Posterior cingulate gyrus (tissue), 11 donors: ENCODE measurements at regions not wholly inside any gene's neighbourhood (a gene's known extent, or its start where the extent isn't known, plus 50 kb on each side); places are given as distances from the start of the nearest gene placed in this dataset.

Source experiments
- DNase-seq, 10 donors: peaks; one replicate each; pipeline versions ENCODE4 v3.0.0 to v3.0.0-alpha.2; 2020 to 2021; ENCODE audit warnings: mixed read lengths in 3 of 10
- intact Hi-C: fragments of 100-400 bp; cut with DNase I; formaldehyde crosslinking; loops from one replicate; pipeline ENCODE4 v1.15.1; 2023

- DNase-seq, result no peak
- intact Hi-C loops, result no loop called here
Observed at GRCh38 chr4:11194431-11194830, 234.3 kb downstream of the HS3ST1 start.

GRCh38 chr4:11189756-11190155 is 238.9 kb downstream of the HS3ST1 start:
- no peak for DNase-seq

GRCh38 chr4:11183356-11183740 is 245.3 kb downstream of the HS3ST1 start:
- no peak for DNase-seq
- intact Hi-C loops, result no loop called here

More at GRCh38 chr4:11189756-11190155, 238.9 kb downstream of the HS3ST1 start:
- intact Hi-C loops, result no loop called here

GRCh38 chr4:11182586-11183355 is 245.9 kb downstream of the HS3ST1 start:
- intact Hi-C loops, result no loop called here
- no peak for DNase-seq

- intact Hi-C loops, result no loop called here
- no peak for DNase-seq
Observed at GRCh38 chr4:11182031-11182430, 246.7 kb downstream of the HS3ST1 start.

- intact Hi-C loops, result no loop called here
- no peak for DNase-seq
Observed at GRCh38 chr4:11179796-11180195, 248.9 kb downstream of the HS3ST1 start.

- intact Hi-C loops, result no loop called here
- no peak for DNase-seq
Observed at GRCh38 chr4:11178433-11178832, 250.3 kb downstream of the HS3ST1 start.

- no peak for DNase-seq
- intact Hi-C loops, result no loop called here
Observed at GRCh38 chr4:11175374-11175773, 253.3 kb downstream of the HS3ST1 start.

- intact Hi-C loops, result no loop called here
Observed at GRCh38 chr4:11166606-11167005, 262.1 kb downstream of the HS3ST1 start.

GRCh38 chr4:11166034-11166433 is 262.7 kb downstream of the HS3ST1 start:
- no peak for DNase-seq
- intact Hi-C loops, result no loop called here

More at GRCh38 chr4:11166606-11167005, 262.1 kb downstream of the HS3ST1 start:
- DNase-seq, result no peak

- intact Hi-C loops, result no loop called here
Observed at GRCh38 chr4:11165052-11165451, 263.6 kb downstream of the HS3ST1 start.

GRCh38 chr4:11160288-11160687 is 268.4 kb downstream of the HS3ST1 start:
- intact Hi-C loops, result no loop called here
- DNase-seq, result no peak

More at GRCh38 chr4:11165052-11165451, 263.6 kb downstream of the HS3ST1 start:
- DNase-seq, result no peak

GRCh38 chr4:11158971-11159370 is 269.7 kb downstream of the HS3ST1 start:
- DNase-seq, result no peak
- intact Hi-C loops, result no loop called here

GRCh38 chr4:11155208-11155867 is 273.4 kb downstream of the HS3ST1 start:
- intact Hi-C loops, result no loop called here
- no peak for DNase-seq

GRCh38 chr4:11153171-11153750 is 275.4 kb downstream of the HS3ST1 start:
- intact Hi-C loops, result no loop called here
- DNase-seq, result no peak

- intact Hi-C loops, result no loop called here
- no peak for DNase-seq
Observed at GRCh38 chr4:11152684-11153083, 276.0 kb downstream of the HS3ST1 start.

- DNase-seq, result no peak
- intact Hi-C loops, result no loop called here
Observed at GRCh38 chr4:11151500-11151899, 277.2 kb downstream of the HS3ST1 start.

- no peak for DNase-seq
- intact Hi-C loops, result no loop called here
Observed at GRCh38 chr4:11149612-11150259, 279.0 kb downstream of the HS3ST1 start.

- DNase-seq, result no peak
- intact Hi-C loops, result no loop called here
Observed at GRCh38 chr4:11139871-11140270, 288.8 kb downstream of the HS3ST1 start.

GRCh38 chr4:11138964-11139363 is 289.7 kb downstream of the HS3ST1 start:
- intact Hi-C loops, result no loop called here
- DNase-seq, result no peak

- intact Hi-C loops, result no loop called here
Observed at GRCh38 chr4:11134705-11135104, 294.0 kb downstream of the HS3ST1 start.

More at GRCh38 chr4:11134705-11135104, 294.0 kb downstream of the HS3ST1 start:
- DNase-seq, result no peak
